HEK293 (cell line): ENCODE measurements at regions not wholly inside any gene's neighbourhood (a gene's known extent, or its start where the extent isn't known, plus 50 kb on each side); places are given as distances from the start of the nearest gene placed in this dataset.

Experiments
- TCF7L2 ChIP-seq: IDR thresholded peaks from 2 replicates; pipeline ENCODE4 v1.6.1; 2011; ENCODE audit warnings: low read depth, mild to moderate bottlenecking, inconsistent platforms, low read length, moderate library complexity, borderline replicate concordance
- ZNF146 ChIP-seq: fragments of 450-650 bp; formaldehyde crosslinking; IDR thresholded peaks from 2 replicates; pipeline ENCODE4 v1.5.1; 2016; ENCODE audit warnings: missing biosample characterization, missing genetic modification characterization
- TF ChIP-seq, protein P1 (sequence below): fragments of 450-650 bp; formaldehyde crosslinking; IDR thresholded peaks from 2 replicates; pipeline ENCODE4 v1.5.1; 2016; ENCODE audit warnings: missing biosample characterization, missing genetic modification characterization
- TF ChIP-seq, protein P2 (sequence below): fragments of 450-650 bp; formaldehyde crosslinking; IDR thresholded peaks from 2 replicates; pipeline ENCODE4 v1.5.1; 2016; ENCODE audit warnings: missing biosample characterization, missing genetic modification characterization

DNA sequence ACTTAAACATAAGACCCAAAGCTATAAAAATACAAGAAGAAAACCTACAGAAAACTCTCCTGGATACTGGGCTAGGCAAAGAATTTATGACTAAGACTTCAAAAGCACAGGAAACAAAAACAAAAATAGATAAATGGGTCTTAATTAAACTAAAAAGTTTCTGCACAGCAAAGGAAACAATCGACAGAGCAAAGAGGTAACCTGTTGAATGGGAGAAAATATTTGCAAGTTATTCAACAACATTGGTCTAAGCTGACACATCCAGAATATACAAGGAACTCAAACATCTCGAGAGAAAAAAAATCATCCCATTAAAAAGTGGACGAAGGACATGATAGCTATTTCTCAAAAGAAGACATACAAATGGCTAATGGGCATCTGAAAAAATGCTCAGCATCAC, 72.3 kb upstream of the RBBP8 start:
- TF ChIP-seq, protein P1, sequence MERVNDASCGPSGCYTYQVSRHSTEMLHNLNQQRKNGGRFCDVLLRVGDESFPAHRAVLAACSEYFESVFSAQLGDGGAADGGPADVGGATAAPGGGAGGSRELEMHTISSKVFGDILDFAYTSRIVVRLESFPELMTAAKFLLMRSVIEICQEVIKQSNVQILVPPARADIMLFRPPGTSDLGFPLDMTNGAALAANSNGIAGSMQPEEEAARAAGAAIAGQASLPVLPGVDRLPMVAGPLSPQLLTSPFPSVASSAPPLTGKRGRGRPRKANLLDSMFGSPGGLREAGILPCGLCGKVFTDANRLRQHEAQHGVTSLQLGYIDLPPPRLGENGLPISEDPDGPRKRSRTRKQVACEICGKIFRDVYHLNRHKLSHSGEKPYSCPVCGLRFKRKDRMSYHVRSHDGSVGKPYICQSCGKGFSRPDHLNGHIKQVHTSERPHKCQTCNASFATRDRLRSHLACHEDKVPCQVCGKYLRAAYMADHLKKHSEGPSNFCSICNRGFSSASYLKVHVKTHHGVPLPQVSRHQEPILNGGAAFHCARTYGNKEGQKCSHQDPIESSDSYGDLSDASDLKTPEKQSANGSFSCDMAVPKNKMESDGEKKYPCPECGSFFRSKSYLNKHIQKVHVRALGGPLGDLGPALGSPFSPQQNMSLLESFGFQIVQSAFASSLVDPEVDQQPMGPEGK (tag by site-specific recombination) = no peak
- TF ChIP-seq, protein P2, sequence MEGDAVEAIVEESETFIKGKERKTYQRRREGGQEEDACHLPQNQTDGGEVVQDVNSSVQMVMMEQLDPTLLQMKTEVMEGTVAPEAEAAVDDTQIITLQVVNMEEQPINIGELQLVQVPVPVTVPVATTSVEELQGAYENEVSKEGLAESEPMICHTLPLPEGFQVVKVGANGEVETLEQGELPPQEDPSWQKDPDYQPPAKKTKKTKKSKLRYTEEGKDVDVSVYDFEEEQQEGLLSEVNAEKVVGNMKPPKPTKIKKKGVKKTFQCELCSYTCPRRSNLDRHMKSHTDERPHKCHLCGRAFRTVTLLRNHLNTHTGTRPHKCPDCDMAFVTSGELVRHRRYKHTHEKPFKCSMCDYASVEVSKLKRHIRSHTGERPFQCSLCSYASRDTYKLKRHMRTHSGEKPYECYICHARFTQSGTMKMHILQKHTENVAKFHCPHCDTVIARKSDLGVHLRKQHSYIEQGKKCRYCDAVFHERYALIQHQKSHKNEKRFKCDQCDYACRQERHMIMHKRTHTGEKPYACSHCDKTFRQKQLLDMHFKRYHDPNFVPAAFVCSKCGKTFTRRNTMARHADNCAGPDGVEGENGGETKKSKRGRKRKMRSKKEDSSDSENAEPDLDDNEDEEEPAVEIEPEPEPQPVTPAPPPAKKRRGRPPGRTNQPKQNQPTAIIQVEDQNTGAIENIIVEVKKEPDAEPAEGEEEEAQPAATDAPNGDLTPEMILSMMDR (tag by site-specific recombination) = no peak
- TF ChIP-seq ZNF146 (no peak), TCF7L2 (no peak)
